HEK293T (cell line): ENCODE measurements at regions not wholly inside any gene's neighbourhood (a gene's known extent, or its start where the extent isn't known, plus 50 kb on each side); places are given as distances from the start of the nearest gene placed in this dataset.

Experiments used
- CTCF ChIA-PET: fragments of 350-600 bp; formaldehyde crosslinking; extraction: SDS; loops from one replicate; lab custom pipeline; 2021; ENCODE audit warnings: antibody characterized with exemption, inconsistent platforms; lab: Yijun Ruan, JAX
- POLR2A ChIA-PET: fragments of 350-600 bp; formaldehyde crosslinking; extraction: SDS; loops from one replicate; lab custom pipeline; 2020; ENCODE audit warnings: antibody characterized with exemption, inconsistent platforms; lab: Yijun Ruan, JAX
- DNase-seq: peaks from one replicate; pipeline ENCODE4 v3.0.0; 2012; ENCODE audit warnings: mixed read lengths; ENCODE audit errors: extremely low spot score
- ARNT ChIP-seq: fragments of 450-650 bp; IDR thresholded peaks from 2 replicates; pipeline ENCODE4 v1.6.1; 2017; ENCODE audit warnings: mild to moderate bottlenecking
- BHLHE40 ChIP-seq: fragments of 450-650 bp; IDR thresholded peaks from 2 replicates; pipeline ENCODE4 v1.6.1; 2016; ENCODE audit warnings: mild to moderate bottlenecking, moderate library complexity, borderline replicate concordance
- CTBP1 ChIP-seq: fragments of 450-650 bp; IDR thresholded peaks from 2 replicates; pipeline ENCODE4 v1.6.1; 2016; ENCODE audit warnings: borderline replicate concordance
- ELF4 ChIP-seq: fragments of 450-650 bp; IDR thresholded peaks from 2 replicates; pipeline ENCODE4 v1.6.1; 2017; ENCODE audit warnings: antibody characterized with exemption
- FOXA1 ChIP-seq: fragments of 450-650 bp; IDR thresholded peaks from 2 replicates; pipeline ENCODE4 v1.6.1; 2016; ENCODE audit warnings: mild to moderate bottlenecking
- FOXK2 ChIP-seq: fragments of 450-650 bp; IDR thresholded peaks from 2 replicates; pipeline ENCODE4 v1.6.1; 2016; ENCODE audit warnings: mild to moderate bottlenecking
- FOXM1 ChIP-seq: fragments of 450-650 bp; IDR thresholded peaks from 2 replicates; pipeline ENCODE4 v1.6.1; 2017; ENCODE audit warnings: mild to moderate bottlenecking, borderline replicate concordance
- HDGF ChIP-seq: fragments of 450-650 bp; IDR thresholded peaks from 2 replicates; pipeline ENCODE4 v1.6.1; 2017; ENCODE audit warnings: antibody characterized with exemption, borderline replicate concordance
- L3MBTL2 ChIP-seq: fragments of 450-650 bp; conservative IDR thresholded peaks from 2 replicates; pipeline ENCODE4 v1.6.1; 2016; ENCODE audit warnings: mild to moderate bottlenecking
- LEF1 ChIP-seq: fragments of 450-650 bp; IDR thresholded peaks from 2 replicates; pipeline ENCODE4 v1.6.1; 2017; ENCODE audit warnings: mild to moderate bottlenecking, borderline replicate concordance
- NFRKB ChIP-seq: fragments of 450-650 bp; IDR thresholded peaks from 2 replicates; pipeline ENCODE4 v1.6.1; 2016; ENCODE audit warnings: mild to moderate bottlenecking, moderate library complexity
- SP1 ChIP-seq: fragments of 450-650 bp; IDR thresholded peaks from 2 replicates; pipeline ENCODE4 v1.6.1; 2017
- SUZ12 ChIP-seq: fragments of 450-650 bp; IDR thresholded peaks from 2 replicates; pipeline ENCODE4 v1.6.1; 2016; ENCODE audit warnings: mild to moderate bottlenecking
- TARDBP ChIP-seq: fragments of 450-650 bp; IDR thresholded peaks from 2 replicates; pipeline ENCODE4 v1.6.1; 2016
- ZNF384 ChIP-seq: fragments of 450-650 bp; IDR thresholded peaks from 2 replicates; pipeline ENCODE4 v1.6.1; 2016
- TF ChIP-seq, protein P1 (sequence below): fragments of 450-650 bp; IDR thresholded peaks from 2 replicates; pipeline ENCODE4 v1.6.1; 2016

DNA sequence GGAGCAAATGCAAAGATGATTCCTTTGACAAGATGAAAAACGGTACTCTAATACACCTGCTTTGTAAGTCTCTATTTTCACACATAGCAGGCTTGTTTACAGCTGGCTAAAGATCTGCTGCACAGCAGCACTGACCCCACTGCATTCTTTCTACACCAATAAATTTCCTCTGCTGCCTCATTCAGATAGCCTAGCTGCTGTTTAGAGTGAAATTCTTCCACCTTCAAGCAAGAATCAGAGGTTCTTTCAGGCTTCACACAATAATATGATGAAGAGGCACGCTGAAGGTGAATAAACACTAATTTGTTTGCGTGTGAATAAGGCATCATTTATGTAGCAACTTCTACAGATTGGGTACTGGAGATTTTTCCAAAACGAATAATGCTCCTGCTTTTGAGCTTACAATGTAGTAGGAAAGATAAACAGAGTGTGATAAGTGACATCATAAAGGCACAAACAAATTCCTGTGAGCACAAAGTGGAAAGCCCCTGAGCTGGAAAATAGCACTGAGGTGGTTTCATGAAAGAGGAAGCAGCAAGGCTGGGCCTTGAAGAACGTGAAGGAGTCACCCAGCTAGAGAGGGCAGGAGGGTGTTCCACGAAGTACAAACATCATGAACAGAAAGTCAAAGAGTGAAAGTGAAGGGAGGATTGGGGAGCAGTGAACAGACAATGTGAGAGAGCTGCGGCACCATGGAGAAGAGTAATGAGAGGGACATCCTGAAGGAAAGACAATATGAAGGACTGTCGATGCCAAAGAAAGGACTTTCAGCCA lies 543.4 kb downstream of the CD83 start:
- no peak for DNase-seq
- no peak for TF ChIP-seq SUZ12
- TF ChIP-seq CTBP1, result no peak
- TF ChIP-seq BHLHE40, result no peak
- TF ChIP-seq SP1, result no peak
- TF ChIP-seq LEF1, result no peak
- TF ChIP-seq, protein P1, sequence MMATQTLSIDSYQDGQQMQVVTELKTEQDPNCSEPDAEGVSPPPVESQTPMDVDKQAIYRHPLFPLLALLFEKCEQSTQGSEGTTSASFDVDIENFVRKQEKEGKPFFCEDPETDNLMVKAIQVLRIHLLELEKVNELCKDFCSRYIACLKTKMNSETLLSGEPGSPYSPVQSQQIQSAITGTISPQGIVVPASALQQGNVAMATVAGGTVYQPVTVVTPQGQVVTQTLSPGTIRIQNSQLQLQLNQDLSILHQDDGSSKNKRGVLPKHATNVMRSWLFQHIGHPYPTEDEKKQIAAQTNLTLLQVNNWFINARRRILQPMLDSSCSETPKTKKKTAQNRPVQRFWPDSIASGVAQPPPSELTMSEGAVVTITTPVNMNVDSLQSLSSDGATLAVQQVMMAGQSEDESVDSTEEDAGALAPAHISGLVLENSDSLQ, result no peak
- no peak for TF ChIP-seq HDGF
- no peak for TF ChIP-seq ELF4
- no peak for TF ChIP-seq ARNT
- TF ChIP-seq TARDBP, result no peak
- TF ChIP-seq FOXM1, result no peak
- no peak for TF ChIP-seq L3MBTL2
- CTCF ChIA-PET, result no interaction called here
- POLR2A ChIA-PET, result no interaction called here

DNA sequence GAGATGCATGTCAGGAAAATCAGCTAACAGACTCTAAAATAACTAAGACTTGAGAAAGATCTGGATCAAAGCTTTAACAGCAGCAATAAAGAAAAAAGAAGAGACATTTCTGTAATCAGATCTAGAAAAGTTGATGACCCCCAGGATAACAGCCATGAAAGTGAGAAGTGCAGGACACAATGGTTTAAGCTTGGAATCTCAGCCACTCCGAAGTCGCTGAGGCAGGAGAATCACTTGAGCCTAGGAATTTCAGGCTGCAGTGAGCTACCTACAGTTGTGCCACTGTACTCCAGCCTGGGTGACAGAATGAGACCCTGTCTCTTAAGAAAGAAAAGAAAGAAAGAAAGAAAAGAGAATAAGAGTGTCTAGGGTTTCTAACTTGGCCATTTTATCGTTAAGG lies 544.1 kb downstream of the CD83 start:
- TF ChIP-seq SP1 (no peak), BHLHE40 (no peak), CTBP1 (no peak), ARNT (no peak), FOXA1 (no peak), L3MBTL2 (no peak), LEF1 (no peak), HDGF (no peak), ZNF384 (no peak), ELF4 (no peak), NFRKB (no peak), TARDBP (no peak), FOXK2 (no peak), SUZ12 (no peak), FOXM1 (no peak)
- TF ChIP-seq, protein P1, result no peak
- POLR2A ChIA-PET, result no interaction called here
- CTCF ChIA-PET, result interaction anchor here (0.6 kb wide), 1 partner anchor 9 kb away, joined by 4 read pairs; no protein-coding TSS in a partner anchor
- DNase-seq, result no peak

DNA sequence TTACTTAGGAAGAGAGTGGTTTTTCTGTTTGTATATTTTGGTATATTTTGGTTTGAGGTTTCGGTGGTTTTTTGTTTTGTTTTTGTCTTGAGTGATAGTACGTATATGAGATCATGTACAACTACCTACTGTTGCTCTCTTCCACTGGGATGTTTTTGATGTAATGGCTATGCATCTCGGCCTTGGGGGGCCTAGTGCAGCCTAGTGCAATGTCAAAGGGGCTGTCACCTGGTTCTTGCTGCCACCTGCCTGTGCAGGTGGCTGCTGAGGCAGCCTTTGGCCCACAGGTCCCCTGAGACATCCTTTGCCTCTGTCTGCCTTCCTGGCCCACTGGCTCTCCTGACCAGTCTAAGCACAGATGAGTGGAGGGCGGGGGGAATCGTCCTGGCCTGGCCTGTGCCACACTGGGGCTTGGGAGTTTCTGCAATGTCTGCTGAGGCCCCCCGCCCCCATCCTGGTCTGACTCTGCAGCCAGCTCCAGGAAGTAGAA lies 546.6 kb downstream of the CD83 start:
- ChIA-PET CTCF (no interaction called here), POLR2A (no interaction called here)
- TF ChIP-seq TARDBP (no peak), L3MBTL2 (no peak), ZNF384 (no peak), SP1 (no peak), HDGF (no peak), SUZ12 (no peak), LEF1 (no peak), CTBP1 (no peak), FOXM1 (no peak), ELF4 (no peak), FOXK2 (no peak), NFRKB (no peak)
- TF ChIP-seq, protein P1, result no peak

DNA sequence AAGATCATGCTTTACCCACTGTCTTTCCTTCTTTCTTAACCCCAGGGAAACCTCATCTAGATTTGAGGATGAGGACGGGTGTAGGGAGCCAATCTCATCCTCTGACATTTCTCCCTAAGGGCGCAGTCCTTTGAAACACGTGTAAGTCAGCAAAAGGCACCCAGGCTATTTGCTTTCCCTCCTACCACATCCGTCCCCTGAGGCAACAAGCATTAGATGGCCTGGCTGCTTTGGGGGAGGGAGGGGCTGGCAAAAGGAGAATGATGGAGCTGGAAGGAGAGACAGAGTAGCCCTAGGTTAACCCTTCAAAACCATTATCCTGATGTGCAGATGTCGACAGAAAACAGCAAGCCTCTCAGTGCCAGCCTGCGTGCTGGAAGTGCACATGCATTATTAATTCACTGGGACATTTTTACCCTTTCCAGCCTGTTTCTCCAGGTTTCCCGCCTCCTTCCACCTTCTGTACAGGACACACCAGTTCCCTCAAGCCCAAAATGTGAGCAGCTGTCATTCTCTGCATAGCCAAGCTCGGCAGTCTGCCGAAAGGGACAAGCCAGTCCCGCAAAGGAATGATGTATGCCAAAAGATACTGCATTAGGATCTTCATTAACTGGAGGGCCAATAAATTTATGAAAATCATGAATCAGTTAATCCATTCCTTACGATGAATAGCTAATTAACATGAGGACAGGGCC lies 547.2 kb downstream of the CD83 start:
- ChIA-PET CTCF (no interaction called here), POLR2A (no interaction called here)
- DNase-seq, result no peak
- TF ChIP-seq LEF1 (no peak), FOXA1 (no peak), FOXM1 (no peak), CTBP1 (no peak), TARDBP (no peak), SP1 (no peak), FOXK2 (no peak), ELF4 (no peak), NFRKB (no peak), ZNF384 (no peak), L3MBTL2 (no peak), ARNT (no peak), SUZ12 (no peak), BHLHE40 (no peak), HDGF (no peak)
- TF ChIP-seq, protein P1, result no peak

More for the DNA sequence above, 546.6 kb downstream of the CD83 start:
- no peak for DNase-seq
